ENCODE measurements at regions not wholly inside any gene's neighbourhood (a gene's known extent, or its start where the extent isn't known, plus 50 kb on each side); places are given as distances from the start of the nearest gene placed in this dataset.

DNA sequence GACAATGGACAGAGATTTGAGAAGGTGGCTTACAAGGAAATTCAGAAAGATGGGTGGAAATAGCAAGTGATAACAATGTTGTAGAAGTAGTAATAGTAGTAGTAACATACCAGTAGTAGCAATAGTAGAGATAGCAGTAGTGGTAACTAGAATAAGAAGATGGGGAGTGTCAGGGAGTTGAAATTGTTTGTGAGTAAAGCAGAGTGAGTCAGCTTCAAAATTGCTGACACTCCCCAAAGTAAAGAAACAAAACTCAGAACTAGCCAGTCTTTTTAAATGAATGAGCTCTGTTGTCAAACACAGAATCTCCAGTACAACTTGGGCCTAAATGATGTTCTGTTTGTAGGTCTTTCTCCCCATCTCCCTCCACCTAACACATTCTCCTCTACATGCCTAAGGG lies 1040.9 kb downstream of the CBLN2 start:
- TF ChIP-seq, protein P1, sequence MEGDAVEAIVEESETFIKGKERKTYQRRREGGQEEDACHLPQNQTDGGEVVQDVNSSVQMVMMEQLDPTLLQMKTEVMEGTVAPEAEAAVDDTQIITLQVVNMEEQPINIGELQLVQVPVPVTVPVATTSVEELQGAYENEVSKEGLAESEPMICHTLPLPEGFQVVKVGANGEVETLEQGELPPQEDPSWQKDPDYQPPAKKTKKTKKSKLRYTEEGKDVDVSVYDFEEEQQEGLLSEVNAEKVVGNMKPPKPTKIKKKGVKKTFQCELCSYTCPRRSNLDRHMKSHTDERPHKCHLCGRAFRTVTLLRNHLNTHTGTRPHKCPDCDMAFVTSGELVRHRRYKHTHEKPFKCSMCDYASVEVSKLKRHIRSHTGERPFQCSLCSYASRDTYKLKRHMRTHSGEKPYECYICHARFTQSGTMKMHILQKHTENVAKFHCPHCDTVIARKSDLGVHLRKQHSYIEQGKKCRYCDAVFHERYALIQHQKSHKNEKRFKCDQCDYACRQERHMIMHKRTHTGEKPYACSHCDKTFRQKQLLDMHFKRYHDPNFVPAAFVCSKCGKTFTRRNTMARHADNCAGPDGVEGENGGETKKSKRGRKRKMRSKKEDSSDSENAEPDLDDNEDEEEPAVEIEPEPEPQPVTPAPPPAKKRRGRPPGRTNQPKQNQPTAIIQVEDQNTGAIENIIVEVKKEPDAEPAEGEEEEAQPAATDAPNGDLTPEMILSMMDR (optimal IDR thresholded peaks at IDR 0.05 in 1 of 3, IDR thresholded peaks at IDR 0.05 in 1 of 3, conservative IDR thresholded peaks at IDR 0.05 in 1 of 3; ENCODE audit: extremely low read depth in 1 of 3, insufficient read depth in 2 of 3, low read length in 3 of 3), result no peak
- no peak for TF ChIP-seq EZH2 (IDR thresholded peaks at IDR 0.05; ENCODE audit: low read length)
